ENCODE measurements at regions not wholly inside any gene's neighbourhood (a gene's known extent, or its start where the extent isn't known, plus 50 kb on each side); places are given as distances from the start of the nearest gene placed in this dataset.
"Not testable (repeated sequence)": the region's sequence is repeated elsewhere in the genome, so short reads cannot be mapped to it uniquely, and the experiment has no call there.

DNA sequence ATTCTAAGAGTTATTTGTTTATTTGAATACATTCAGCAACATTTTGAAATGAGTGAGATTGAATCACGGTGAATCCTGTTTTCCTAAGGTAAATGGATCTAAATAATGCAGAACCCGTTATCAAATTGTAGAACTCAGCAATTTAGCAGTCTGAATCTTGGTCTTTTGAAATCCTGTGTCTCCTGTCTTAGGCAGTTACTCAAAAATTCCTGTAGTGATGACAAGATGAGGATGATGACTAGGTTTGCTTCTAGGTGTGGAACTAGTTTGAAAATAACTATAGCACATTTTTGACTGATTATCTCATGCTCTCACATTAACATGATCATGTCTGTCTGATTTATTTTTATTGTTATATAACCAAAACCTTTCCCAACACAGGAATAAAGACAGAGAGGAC, 115.0 kb downstream of the RAP2B start:
- Mint-ChIP-seq H3K4me1 (no peaks in the 10 kb centered on the region), H3K4me3 (no peak overlapping the region), H3K27me3 (ENCODE audit: low read depth) (no peaks in the 10 kb centered on the region; the same call in 1 of the 2 replicates), H3K9me3 (peaks cover 6% of the 10 kb centered on the region; the same call in 1 of the 2 replicates), H3K27ac (no peak overlapping the region), H3K36me3 (no peaks in the 10 kb centered on the region)
- ChIA-PET CTCF (no interaction called here), POLR2A (no interaction called here)
- no peak for ATAC-seq
- no peak for DNase-seq (ENCODE audit: low spot score)
- TF ChIP-seq ESRRA (CRISPR knock-in tag; IDR thresholded peaks at IDR 0.05; ENCODE audit: borderline replicate concordance) (no peak), ZNF671 (CRISPR knock-in tag; IDR thresholded peaks at IDR 0.05) (no peak)
- TF ChIP-seq, protein P1, sequence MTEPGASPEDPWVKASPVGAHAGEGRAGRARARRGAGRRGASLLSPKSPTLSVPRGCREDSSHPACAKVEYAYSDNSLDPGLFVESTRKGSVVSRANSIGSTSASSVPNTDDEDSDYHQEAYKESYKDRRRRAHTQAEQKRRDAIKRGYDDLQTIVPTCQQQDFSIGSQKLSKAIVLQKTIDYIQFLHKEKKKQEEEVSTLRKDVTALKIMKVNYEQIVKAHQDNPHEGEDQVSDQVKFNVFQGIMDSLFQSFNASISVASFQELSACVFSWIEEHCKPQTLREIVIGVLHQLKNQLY (CRISPR knock-in tag; IDR thresholded peaks at IDR 0.05) = no peak

DNA sequence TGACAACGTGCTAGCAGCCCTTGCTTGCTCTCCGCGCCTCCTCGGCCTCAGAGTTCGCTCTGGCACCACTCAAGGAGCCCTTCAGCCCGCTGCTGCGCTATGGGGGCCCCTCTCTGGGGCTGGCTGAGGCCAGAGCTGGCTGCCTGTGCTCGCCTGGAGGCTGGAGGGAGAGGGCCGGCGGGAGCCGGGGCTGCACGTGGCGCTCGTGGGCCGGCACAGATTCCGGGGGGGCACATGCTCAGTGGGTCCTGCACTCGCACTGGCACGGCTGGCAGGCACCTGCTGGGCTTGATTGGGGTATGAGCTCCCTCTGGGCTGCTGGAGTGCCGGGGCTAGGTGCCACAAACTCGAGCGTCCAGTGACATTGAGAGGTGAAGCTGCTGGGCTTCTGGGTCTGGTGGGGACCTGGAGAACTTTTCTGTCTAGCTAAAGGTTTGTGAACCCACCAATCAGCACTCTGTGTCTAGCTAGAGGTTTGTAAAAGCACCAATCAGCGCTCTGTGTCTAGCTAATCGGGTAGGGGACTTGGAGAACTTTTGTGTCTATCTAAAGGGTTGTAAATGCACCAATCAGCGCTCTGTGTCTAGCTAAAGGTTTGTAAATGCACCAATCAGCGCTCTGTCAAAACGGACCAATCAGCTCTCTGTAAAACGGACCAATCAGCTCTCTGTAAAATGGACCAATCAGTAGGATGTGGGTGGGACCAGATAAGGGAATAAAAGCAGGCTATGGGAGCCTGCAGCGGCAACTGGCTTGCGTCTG, 119.4 kb downstream of the RAP2B start:
- H3K27ac Mint-ChIP-seq; DNase-seq (ENCODE audit: low spot score); H3K4me3 Mint-ChIP-seq; POLR2A ChIA-PET; H3K27me3 Mint-ChIP-seq (ENCODE audit: low read depth); CTCF ChIA-PET; H3K4me1 Mint-ChIP-seq; H3K9me3 Mint-ChIP-seq; ATAC-seq; H3K36me3 Mint-ChIP-seq: not testable (repeated sequence)

DNA sequence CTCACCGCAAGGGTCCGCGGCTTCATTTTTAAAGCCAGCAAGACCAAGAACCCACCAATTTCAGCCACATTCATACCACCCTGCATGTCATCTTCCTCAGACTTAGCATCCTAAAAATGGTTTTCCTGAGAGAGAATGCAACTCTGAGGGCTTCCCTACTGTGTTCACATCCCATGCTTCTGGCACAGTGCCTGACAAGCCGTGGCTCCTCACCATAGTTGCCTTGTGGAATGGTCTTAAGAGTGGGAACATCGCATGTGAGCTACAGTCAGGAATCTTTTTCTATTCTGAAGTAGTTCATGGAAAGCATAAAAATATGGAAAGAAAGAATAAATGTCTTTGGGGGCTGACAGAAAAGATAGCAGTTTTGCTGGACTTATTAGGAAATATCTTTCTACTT, 120.3 kb downstream of the RAP2B start:
- Mint-ChIP-seq H3K4me1 (0 out of 2 replicates have a peak, but pooled peaks cover 4% of the 10 kb centered on the region), H3K27ac (no peak overlapping the region), H3K4me3 (no peak overlapping the region), H3K27me3 (ENCODE audit: low read depth) (no peaks in the 10 kb centered on the region; the same call in 1 of the 2 replicates), H3K36me3 (no peaks in the 10 kb centered on the region), H3K9me3 (0 out of 2 replicates have a peak, but pooled peaks cover 6% of the 10 kb centered on the region)
- DNase-seq (ENCODE audit: low spot score) (no peak), ATAC-seq (no peak)
- POLR2A ChIA-PET = no interaction called here
- TF ChIP-seq HMGA2 (CRISPR knock-in tag; IDR thresholded peaks at IDR 0.05) = no peak
- TF ChIP-seq, protein P2, sequence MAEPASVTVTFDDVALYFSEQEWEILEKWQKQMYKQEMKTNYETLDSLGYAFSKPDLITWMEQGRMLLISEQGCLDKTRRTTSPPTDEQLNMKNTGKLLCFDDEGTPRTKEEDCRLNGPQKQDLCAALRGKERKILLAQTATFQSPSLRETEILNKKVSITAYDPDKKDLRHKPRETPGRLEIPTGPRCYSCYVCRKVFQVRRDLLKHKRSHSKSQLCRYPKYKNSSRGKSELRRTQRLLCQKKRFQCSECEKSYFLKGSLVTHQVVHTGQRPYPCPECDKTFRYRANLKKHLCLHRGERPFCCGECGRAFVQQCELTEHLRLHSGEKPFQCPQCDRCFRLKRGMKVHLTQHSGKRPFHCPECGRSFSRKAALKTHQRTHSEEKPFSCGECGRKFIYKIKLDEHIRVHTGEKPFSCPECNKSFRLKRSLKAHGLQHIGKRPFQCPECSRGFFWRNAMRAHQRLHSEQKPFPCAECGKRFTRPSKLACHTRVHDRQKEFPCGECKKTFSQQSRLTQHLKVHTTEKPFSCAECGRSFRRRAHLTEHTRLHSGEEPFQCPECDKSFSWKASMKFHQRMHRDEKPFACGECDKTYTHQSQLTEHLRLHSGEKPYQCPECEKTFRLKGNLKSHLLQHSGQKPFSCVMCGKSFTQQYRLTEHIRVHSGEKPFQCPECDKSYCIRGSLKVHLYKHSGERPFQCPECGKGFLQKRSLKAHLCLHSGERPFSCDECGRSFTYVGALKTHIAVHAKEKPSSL (CRISPR knock-in tag; conservative IDR thresholded peaks at IDR 0.05) = no peak
- CTCF ChIA-PET = no interaction called here

DNA sequence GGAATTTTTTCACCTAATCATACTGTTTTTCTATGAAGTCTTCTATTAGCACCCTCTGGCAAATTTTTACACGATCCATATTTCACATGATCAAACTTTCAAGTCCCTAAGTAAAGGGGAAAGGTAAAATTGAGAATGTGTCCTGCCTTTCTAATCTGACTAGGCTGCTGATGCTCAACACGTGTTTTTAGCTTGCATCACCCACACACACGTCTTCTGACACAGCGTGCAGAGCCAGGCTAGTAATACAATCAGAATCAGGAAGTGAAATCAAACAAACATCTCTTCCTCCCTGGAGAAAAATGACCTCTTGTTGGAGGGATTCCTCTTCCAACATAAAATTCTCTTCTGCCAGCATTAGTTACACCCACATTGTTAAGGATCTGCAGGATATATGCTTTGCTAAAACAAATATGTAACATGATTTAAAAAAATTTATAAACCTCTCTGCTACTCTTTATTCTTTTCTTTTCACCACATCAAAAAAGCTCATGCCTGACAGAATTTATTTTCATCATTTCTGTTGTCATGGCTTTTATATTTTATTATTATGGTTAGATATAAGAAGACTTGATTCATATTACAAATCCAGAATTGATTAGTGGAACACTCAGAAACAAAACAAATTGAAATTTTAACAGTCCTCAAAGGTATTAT, 122.4 kb downstream of the RAP2B start:
- no peak for DNase-seq (ENCODE audit: low spot score)
- 0 out of 2 replicates have a peak, but pooled peaks cover 6% of the 10 kb centered on the region for H3K9me3 Mint-ChIP-seq
- no peaks in the 10 kb centered on the region; the same call in 1 of the 2 replicates for H3K27me3 Mint-ChIP-seq (ENCODE audit: low read depth)
- H3K4me1 Mint-ChIP-seq = peaks cover 13% of the 10 kb centered on the region
- TF ChIP-seq, protein P3, sequence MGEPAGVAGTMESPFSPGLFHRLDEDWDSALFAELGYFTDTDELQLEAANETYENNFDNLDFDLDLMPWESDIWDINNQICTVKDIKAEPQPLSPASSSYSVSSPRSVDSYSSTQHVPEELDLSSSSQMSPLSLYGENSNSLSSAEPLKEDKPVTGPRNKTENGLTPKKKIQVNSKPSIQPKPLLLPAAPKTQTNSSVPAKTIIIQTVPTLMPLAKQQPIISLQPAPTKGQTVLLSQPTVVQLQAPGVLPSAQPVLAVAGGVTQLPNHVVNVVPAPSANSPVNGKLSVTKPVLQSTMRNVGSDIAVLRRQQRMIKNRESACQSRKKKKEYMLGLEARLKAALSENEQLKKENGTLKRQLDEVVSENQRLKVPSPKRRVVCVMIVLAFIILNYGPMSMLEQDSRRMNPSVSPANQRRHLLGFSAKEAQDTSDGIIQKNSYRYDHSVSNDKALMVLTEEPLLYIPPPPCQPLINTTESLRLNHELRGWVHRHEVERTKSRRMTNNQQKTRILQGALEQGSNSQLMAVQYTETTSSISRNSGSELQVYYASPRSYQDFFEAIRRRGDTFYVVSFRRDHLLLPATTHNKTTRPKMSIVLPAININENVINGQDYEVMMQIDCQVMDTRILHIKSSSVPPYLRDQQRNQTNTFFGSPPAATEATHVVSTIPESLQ (CRISPR knock-in tag; IDR thresholded peaks at IDR 0.05) = no peak
- peak; percentile 35; the same call in 1 of the 2 replicates for TF ChIP-seq GABPB1 (CRISPR knock-in tag; IDR thresholded peaks at IDR 0.05)
- POLR2A ChIA-PET = interaction anchor here (0.9 kb wide), 1 partner anchor 21 kb away, joined by 3 read pairs; no protein-coding TSS in a partner anchor
- H3K27ac Mint-ChIP-seq = no peak overlapping the region
- no peak overlapping the region for H3K4me3 Mint-ChIP-seq
- no peak for ATAC-seq
- CTCF ChIA-PET = no interaction called here
- H3K36me3 Mint-ChIP-seq = no peaks in the 10 kb centered on the region

DNA sequence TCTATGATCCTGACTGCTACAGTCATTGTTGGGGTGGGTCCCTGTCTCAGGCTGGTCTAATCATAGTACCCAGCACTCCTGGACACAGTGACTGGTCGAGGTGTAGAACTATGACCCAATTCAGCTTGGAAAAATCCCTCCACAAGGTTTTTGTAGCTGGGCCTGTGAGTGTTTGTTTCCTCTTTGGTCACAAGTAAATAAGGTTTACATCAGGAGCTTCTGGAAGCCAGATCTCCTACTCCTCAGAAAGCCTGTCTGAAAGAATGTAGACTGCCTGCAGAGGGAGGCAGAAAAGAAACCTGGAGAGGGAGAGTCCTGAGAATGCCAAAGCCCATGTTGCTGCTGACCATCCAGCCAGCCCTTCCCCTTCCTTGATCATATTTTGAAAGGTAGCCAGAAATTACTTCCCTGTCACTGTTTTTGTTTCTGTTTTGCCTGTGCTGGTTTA, 123.2 kb downstream of the RAP2B start:
- ATAC-seq (peak; percentile 76), DNase-seq (ENCODE audit: low spot score) (no peak)
- no peak overlapping the region for H3K4me3 Mint-ChIP-seq
- CTCF ChIA-PET = interaction anchor here (0.6 kb wide), 1 partner anchor 209 kb away, joined by 3 read pairs; no protein-coding TSS in a partner anchor
- H3K4me1 Mint-ChIP-seq = peaks cover 18% of the 10 kb centered on the region
- POLR2A ChIA-PET = interaction anchor here (0.9 kb wide), 1 partner anchor 20 kb away, joined by 3 read pairs; no protein-coding TSS in a partner anchor
- no peak overlapping the region for H3K27ac Mint-ChIP-seq
- 0 out of 2 replicates have a peak, but pooled peaks cover 6% of the 10 kb centered on the region for H3K9me3 Mint-ChIP-seq
- H3K36me3 Mint-ChIP-seq = no peaks in the 10 kb centered on the region
- no peaks in the 10 kb centered on the region; the same call in 1 of the 2 replicates for H3K27me3 Mint-ChIP-seq (ENCODE audit: low read depth)
- TF ChIP-seq NFE2L1 (CRISPR knock-in tag; IDR thresholded peaks at IDR 0.05) (no peak), GTF2I (CRISPR knock-in tag; conservative IDR thresholded peaks at IDR 0.05) (no peak), FOXP1 (CRISPR knock-in tag; IDR thresholded peaks at IDR 0.05; ENCODE audit: borderline replicate concordance) (no peak), ZNF416 (CRISPR knock-in tag; IDR thresholded peaks at IDR 0.05) (no peak)
- TF ChIP-seq, protein P4, sequence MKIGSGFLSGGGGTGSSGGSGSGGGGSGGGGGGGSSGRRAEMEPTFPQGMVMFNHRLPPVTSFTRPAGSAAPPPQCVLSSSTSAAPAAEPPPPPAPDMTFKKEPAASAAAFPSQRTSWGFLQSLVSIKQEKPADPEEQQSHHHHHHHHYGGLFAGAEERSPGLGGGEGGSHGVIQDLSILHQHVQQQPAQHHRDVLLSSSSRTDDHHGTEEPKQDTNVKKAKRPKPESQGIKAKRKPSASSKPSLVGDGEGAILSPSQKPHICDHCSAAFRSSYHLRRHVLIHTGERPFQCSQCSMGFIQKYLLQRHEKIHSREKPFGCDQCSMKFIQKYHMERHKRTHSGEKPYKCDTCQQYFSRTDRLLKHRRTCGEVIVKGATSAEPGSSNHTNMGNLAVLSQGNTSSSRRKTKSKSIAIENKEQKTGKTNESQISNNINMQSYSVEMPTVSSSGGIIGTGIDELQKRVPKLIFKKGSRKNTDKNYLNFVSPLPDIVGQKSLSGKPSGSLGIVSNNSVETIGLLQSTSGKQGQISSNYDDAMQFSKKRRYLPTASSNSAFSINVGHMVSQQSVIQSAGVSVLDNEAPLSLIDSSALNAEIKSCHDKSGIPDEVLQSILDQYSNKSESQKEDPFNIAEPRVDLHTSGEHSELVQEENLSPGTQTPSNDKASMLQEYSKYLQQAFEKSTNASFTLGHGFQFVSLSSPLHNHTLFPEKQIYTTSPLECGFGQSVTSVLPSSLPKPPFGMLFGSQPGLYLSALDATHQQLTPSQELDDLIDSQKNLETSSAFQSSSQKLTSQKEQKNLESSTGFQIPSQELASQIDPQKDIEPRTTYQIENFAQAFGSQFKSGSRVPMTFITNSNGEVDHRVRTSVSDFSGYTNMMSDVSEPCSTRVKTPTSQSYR (CRISPR knock-in tag; IDR thresholded peaks at IDR 0.05) = no peak
- TF ChIP-seq, protein P5, sequence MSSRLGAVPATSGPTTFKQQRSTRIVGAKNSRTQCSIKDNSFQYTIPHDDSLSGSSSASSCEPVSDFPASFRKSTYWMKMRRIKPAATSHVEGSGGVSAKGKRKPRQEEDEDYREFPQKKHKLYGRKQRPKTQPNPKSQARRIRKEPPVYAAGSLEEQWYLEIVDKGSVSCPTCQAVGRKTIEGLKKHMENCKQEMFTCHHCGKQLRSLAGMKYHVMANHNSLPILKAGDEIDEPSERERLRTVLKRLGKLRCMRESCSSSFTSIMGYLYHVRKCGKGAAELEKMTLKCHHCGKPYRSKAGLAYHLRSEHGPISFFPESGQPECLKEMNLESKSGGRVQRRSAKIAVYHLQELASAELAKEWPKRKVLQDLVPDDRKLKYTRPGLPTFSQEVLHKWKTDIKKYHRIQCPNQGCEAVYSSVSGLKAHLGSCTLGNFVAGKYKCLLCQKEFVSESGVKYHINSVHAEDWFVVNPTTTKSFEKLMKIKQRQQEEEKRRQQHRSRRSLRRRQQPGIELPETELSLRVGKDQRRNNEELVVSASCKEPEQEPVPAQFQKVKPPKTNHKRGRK (CRISPR knock-in tag; IDR thresholded peaks at IDR 0.05; ENCODE audit: borderline replicate concordance) = no peak

Data from WTC11 (cell line).